ENCODE measurements at regions not wholly inside any gene's neighbourhood (a gene's known extent, or its start where the extent isn't known, plus 50 kb on each side); places are given as distances from the start of the nearest gene placed in this dataset.

- TF ChIP-seq CTCF (IDR thresholded peaks at IDR 0.05) = no peak
- no peak for TF ChIP-seq POLR2A (IDR thresholded peaks at IDR 0.05)
Measured at GRCh38 chr10:131427901-131428300, 116.4 kb upstream of the TCERG1L start.

Data from Peyer's patch (tissue), 4 donors.